Thyroid gland (tissue), 4 donors: ENCODE measurements at regions not wholly inside any gene's neighbourhood (a gene's known extent, or its start where the extent isn't known, plus 50 kb on each side); places are given as distances from the start of the nearest gene placed in this dataset.

Experiments used
- CTCF ChIP-seq, 6 experiments: fragments of 200-600 bp in 3 of 6; fragments of 450-650 bp in 3 of 6; sonication (generic) in 3 of 6; IDR thresholded peaks; one replicate each; pipeline ENCODE4 v1.5.1; 2016 to 2019; ENCODE audit warnings: antibody characterized with exemption in 6 of 6, mild to moderate bottlenecking in 2 of 6, inconsistent platforms in 1 of 6, moderate library complexity in 1 of 6
- POLR2A ChIP-seq, 2 donors: fragments of 450-650 bp; IDR thresholded peaks; one replicate each; pipeline ENCODE4 v1.6.1; 2017; ENCODE audit warnings: antibody characterized with exemption in 2 of 2, mild to moderate bottlenecking in 2 of 2, moderate library complexity in 1 of 2

DNA sequence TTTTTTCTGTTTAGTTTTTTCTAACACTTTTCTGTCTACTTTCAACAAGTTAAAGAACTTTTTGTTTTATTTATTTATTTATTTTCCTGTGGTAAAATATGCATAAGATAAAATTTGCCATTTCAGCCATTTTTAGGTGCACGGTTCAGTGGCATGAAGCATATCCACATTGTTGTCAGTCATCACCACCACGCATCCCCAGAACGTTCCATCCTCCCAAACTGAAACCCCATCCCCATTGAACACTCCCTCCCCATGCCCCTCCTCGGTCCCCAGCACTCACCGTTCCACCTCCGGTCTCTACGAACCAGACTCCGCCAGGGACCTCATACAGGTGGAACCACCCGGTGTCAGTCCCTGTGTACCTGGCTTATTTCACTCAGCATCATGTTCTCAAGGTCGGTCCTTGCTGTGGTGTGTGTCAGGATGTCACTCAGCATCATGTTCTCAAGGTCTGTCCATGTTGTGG, 118.1 kb downstream of the SIK1 start:
- TF ChIP-seq POLR2A (IDR thresholded peaks at IDR 0.05) (no peak), CTCF (IDR thresholded peaks at IDR 0.05) (no peak)
